ENCODE measurements at regions not wholly inside any gene's neighbourhood (a gene's known extent, or its start where the extent isn't known, plus 50 kb on each side); places are given as distances from the start of the nearest gene placed in this dataset.

DNA sequence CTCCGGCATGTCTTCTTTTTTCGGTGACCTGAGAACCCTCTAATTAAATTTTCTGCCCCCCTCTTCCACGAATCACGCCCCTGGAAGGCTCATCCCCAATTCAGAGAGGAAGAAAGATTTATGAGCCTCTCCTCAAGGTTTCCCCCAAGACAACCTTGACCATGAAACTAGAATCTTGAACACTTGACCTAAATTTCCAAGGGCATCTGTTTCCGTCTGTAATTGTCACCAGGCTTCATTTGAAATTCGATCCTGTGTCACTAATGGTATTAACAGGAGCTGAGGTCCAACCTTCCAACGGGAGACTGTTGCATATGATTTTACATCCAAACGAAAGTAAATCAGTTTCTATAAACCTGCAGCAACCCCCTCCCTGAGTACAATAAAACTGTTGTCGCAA lies 139.9 kb upstream of the ZIC3 start:
- TF ChIP-seq, protein P1, sequence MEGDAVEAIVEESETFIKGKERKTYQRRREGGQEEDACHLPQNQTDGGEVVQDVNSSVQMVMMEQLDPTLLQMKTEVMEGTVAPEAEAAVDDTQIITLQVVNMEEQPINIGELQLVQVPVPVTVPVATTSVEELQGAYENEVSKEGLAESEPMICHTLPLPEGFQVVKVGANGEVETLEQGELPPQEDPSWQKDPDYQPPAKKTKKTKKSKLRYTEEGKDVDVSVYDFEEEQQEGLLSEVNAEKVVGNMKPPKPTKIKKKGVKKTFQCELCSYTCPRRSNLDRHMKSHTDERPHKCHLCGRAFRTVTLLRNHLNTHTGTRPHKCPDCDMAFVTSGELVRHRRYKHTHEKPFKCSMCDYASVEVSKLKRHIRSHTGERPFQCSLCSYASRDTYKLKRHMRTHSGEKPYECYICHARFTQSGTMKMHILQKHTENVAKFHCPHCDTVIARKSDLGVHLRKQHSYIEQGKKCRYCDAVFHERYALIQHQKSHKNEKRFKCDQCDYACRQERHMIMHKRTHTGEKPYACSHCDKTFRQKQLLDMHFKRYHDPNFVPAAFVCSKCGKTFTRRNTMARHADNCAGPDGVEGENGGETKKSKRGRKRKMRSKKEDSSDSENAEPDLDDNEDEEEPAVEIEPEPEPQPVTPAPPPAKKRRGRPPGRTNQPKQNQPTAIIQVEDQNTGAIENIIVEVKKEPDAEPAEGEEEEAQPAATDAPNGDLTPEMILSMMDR (conservative IDR thresholded peaks at IDR 0.05 in 1 of 2, IDR thresholded peaks at IDR 0.05 in 1 of 2; ENCODE audit: low read depth in 1 of 2, low read length in 2 of 2), result no peak
- no peak for TF ChIP-seq EZH2 (IDR thresholded peaks at IDR 0.05; ENCODE audit: low read length, missing control alignments)
